HG03571 (cell line): ENCODE measurements at regions not wholly inside any gene's neighbourhood (a gene's known extent, or its start where the extent isn't known, plus 50 kb on each side); places are given as distances from the start of the nearest gene placed in this dataset.
"Not testable (repeated sequence)": the region's sequence is repeated elsewhere in the genome, so short reads cannot be mapped to it uniquely, and the experiment has no call there.

ENCODE experiments used
- ATAC-seq: cut with Tn5 transposase; IDR thresholded peaks from one replicate; pipeline ENCODE4 v1.9.1; 2021; ENCODE audit not compliant: unreplicated experiment

- no peak for ATAC-seq
These were observed 297.1 kb upstream of the RBMS1 start for GRCh38 chr2:160790738-160791137.

- no peak for ATAC-seq
These were observed 298.3 kb upstream of the RBMS1 start for GRCh38 chr2:160791884-160792283.

GRCh38 chr2:160792837-160793236 is 299.2 kb upstream of the RBMS1 start:
- ATAC-seq, result no peak

- no peak for ATAC-seq
These were observed 301.3 kb upstream of the RBMS1 start for GRCh38 chr2:160794926-160795325.

- no peak for ATAC-seq
These were observed 310.3 kb upstream of the RBMS1 start for GRCh38 chr2:160803881-160804280.

GRCh38 chr2:160810406-160810805 is 316.8 kb upstream of the RBMS1 start:
- ATAC-seq, result no peak

GRCh38 chr2:160812830-160813505 is 319.4 kb upstream of the RBMS1 start:
- no peak for ATAC-seq

- ATAC-seq, result no peak
These were observed 319.9 kb upstream of the RBMS1 start for GRCh38 chr2:160813506-160813858.

GRCh38 chr2:160816916-160817499 is 323.4 kb upstream of the RBMS1 start:
- no peak for ATAC-seq

GRCh38 chr2:160820691-160821090 is 327.1 kb upstream of the RBMS1 start:
- ATAC-seq, result no peak

GRCh38 chr2:160822006-160822405 is 328.4 kb upstream of the RBMS1 start:
- ATAC-seq, result no peak

- no peak for ATAC-seq
These were observed 331.8 kb upstream of the RBMS1 start for GRCh38 chr2:160825433-160825832.

GRCh38 chr2:160826496-160826895 is 332.9 kb upstream of the RBMS1 start:
- no peak for ATAC-seq

- no peak for ATAC-seq
These were observed 332.2 kb upstream of the TANK start for GRCh38 chr2:160828076-160828475.

- ATAC-seq, result not testable (repeated sequence)
These were observed 327.8 kb upstream of the TANK start for GRCh38 chr2:160832381-160832780.

GRCh38 chr2:160835166-160835565 is 325.1 kb upstream of the TANK start:
- ATAC-seq, result no peak

- no peak for ATAC-seq
These were observed 323.5 kb upstream of the TANK start for GRCh38 chr2:160836755-160837154.

- ATAC-seq, result no peak
These were observed 322.8 kb upstream of the TANK start for GRCh38 chr2:160837416-160837815.

GRCh38 chr2:160838147-160838546 is 322.1 kb upstream of the TANK start:
- ATAC-seq, result no peak

GRCh38 chr2:160838691-160839090 is 321.5 kb upstream of the TANK start:
- ATAC-seq, result no peak

- ATAC-seq, result no peak
These were observed 317.9 kb upstream of the TANK start for GRCh38 chr2:160842286-160842685.

- no peak for ATAC-seq
These were observed 301.1 kb upstream of the TANK start for GRCh38 chr2:160859096-160859495.

- ATAC-seq, result no peak
These were observed 298.0 kb upstream of the TANK start for GRCh38 chr2:160862226-160862625.
